Chondrocyte (in vitro differentiated cells): ENCODE measurements at regions not wholly inside any gene's neighbourhood (a gene's known extent, or its start where the extent isn't known, plus 50 kb on each side); places are given as distances from the start of the nearest gene placed in this dataset.
"Not testable (repeated sequence)": the region's sequence is repeated elsewhere in the genome, so short reads cannot be mapped to it uniquely, and the experiment has no call there.

ENCODE experiments used
- DNase-seq: peaks from one replicate; pipeline ENCODE4 v3.0.0; 2021; ENCODE audit warnings: mixed read lengths, low spot score
- H3K27ac Mint-ChIP-seq: one replicate; pipeline ENCODE4 v1.8.0; 2021; ENCODE audit warnings: mild to moderate bottlenecking, moderate library complexity, mixed read lengths; ENCODE audit not compliant: unreplicated experiment
- H3K27me3 Mint-ChIP-seq: 2 replicates; pipeline ENCODE4 v1.8.0; 2021; ENCODE audit warnings: low read depth, mixed read lengths
- H3K36me3 Mint-ChIP-seq: 2 replicates; pipeline ENCODE4 v1.8.0; 2021; ENCODE audit warnings: low read depth, mixed read lengths
- H3K4me1 Mint-ChIP-seq: 2 replicates; pipeline ENCODE4 v1.8.0; 2021; ENCODE audit warnings: low read depth, mild to moderate bottlenecking, mixed read lengths
- H3K4me3 Mint-ChIP-seq: one replicate; pipeline ENCODE4 v1.8.0; 2021; ENCODE audit warnings: mild to moderate bottlenecking, moderate library complexity, mixed read lengths; ENCODE audit not compliant: unreplicated experiment
- H3K9me3 Mint-ChIP-seq: 2 replicates; pipeline ENCODE4 v1.8.0; 2021; ENCODE audit warnings: low read depth, mixed read lengths
- TF ChIP-seq, protein P1 (sequence below): fragments of 200-600 bp; sonication (generic); IDR thresholded peaks from 2 replicates; pipeline ENCODE4 v1.5.0; 2021; ENCODE audit warnings: antibody characterized with exemption, mild to moderate bottlenecking, moderate library complexity

DNA sequence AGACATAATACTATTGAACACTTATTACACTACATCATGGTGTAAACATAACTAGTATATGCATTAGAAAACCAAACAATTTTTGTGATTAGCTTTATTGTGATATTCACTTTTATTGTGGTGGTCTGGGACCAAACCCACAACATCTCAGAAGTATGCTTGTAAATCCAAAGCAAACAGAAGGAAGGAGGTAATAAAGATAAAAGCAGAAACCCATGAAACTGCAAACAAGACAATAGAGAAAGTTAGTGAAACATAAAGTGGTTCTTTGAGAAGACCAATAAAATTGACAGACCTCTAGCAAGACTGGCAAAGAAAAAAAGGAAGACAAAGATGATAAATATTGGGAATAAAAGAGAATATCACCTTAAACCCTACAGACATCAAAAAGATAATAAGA lies 268.3 kb downstream of the RPAP3 start:
- Mint-ChIP-seq H3K27me3 (peaks cover 8% of the 10 kb centered on the region), H3K36me3 (peaks cover 3% of the 10 kb centered on the region), H3K4me1 (no peaks in the 10 kb centered on the region), H3K4me3 (no peak overlapping the region), H3K27ac (no peak overlapping the region), H3K9me3 (peaks cover 48% of the 10 kb centered on the region)
- TF ChIP-seq, protein P1, sequence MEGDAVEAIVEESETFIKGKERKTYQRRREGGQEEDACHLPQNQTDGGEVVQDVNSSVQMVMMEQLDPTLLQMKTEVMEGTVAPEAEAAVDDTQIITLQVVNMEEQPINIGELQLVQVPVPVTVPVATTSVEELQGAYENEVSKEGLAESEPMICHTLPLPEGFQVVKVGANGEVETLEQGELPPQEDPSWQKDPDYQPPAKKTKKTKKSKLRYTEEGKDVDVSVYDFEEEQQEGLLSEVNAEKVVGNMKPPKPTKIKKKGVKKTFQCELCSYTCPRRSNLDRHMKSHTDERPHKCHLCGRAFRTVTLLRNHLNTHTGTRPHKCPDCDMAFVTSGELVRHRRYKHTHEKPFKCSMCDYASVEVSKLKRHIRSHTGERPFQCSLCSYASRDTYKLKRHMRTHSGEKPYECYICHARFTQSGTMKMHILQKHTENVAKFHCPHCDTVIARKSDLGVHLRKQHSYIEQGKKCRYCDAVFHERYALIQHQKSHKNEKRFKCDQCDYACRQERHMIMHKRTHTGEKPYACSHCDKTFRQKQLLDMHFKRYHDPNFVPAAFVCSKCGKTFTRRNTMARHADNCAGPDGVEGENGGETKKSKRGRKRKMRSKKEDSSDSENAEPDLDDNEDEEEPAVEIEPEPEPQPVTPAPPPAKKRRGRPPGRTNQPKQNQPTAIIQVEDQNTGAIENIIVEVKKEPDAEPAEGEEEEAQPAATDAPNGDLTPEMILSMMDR: no peak
- DNase-seq: no peak

DNA sequence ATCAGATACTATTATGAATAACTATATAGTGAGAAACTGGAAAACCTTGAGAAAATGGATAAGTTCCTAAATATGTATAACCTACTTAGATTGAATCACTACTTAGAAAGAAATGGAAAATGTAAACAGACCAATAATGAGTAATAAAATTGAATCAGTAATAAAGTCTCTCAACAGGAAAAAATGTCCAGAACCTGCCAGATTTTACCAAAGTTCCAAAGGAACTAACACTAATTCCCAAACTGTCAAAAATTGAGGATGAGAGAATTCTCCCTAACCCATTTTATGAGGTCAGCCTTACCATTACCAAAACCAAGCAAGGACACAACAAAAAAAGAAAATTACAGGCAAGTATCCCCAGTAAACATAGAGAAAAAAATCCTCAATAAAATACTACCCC lies 272.0 kb downstream of the RPAP3 start:
- H3K27me3 Mint-ChIP-seq: peaks cover 8% of the 10 kb centered on the region
- TF ChIP-seq, protein P1: no peak
- H3K9me3 Mint-ChIP-seq: peaks cover 33% of the 10 kb centered on the region
- H3K27ac Mint-ChIP-seq: no peak overlapping the region
- peaks cover 3% of the 10 kb centered on the region for H3K36me3 Mint-ChIP-seq
- no peak for DNase-seq
- no peaks in the 10 kb centered on the region for H3K4me1 Mint-ChIP-seq
- no peak overlapping the region for H3K4me3 Mint-ChIP-seq

DNA sequence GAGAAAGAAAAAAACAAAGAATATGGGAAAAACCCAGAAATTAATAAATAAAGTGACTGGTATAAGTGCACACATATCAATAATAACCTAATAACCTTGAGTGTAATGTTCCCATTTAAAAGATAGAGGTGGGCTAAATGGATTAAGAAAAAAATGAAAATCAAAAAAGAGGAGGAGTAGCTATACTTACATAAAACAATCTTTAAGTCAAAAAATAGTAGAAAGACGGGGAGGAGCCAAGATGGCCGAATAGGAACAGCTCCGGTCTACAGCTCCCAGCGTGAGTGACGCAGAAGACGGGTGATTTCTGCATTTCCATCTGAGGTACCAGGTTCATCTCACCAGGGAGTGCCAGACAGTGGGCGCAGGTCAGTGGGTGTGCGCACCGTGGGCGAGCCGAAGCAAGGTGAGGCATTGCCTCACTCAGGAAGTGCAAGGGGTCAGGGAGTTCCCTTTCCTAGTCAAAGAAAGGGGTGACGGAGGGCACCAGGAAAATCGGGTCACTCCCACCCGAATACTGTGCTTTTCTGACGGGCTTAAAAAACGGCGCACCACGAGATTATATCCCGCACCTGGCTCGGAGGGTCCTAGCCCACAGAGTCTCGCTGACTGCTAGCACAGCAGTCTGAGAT lies 279.0 kb downstream of the RPAP3 start:
- not testable (repeated sequence) for H3K4me3 Mint-ChIP-seq, H3K36me3 Mint-ChIP-seq, H3K4me1 Mint-ChIP-seq, H3K27ac Mint-ChIP-seq, DNase-seq, H3K9me3 Mint-ChIP-seq, H3K27me3 Mint-ChIP-seq

DNA sequence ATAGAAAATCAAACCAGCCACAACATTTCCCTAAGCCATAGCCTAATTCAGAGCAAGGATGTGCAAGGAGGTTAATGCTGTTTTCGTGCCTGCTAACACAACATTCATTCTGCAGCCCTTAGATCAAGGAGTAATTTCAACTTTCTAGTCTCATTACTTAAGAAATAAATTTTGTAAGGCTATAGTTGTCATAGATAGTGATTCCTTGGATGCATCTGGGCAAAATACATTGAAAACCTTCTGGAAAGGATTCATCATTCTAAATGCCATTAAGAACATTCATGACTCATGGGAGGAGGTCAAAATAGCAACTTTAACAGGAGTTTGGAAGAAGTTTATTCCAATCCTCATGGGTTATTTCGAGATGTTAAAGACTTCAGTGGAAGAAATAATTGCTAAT lies 283.2 kb downstream of the RPAP3 start:
- TF ChIP-seq, protein P1: no peak
- no peak overlapping the region for H3K27ac Mint-ChIP-seq
- no peak for DNase-seq
- H3K4me1 Mint-ChIP-seq: peaks cover 3% of the 10 kb centered on the region
- no peaks in the 10 kb centered on the region for H3K36me3 Mint-ChIP-seq
- H3K9me3 Mint-ChIP-seq: no peaks in the 10 kb centered on the region
- H3K27me3 Mint-ChIP-seq: no peaks in the 10 kb centered on the region
- no peak overlapping the region for H3K4me3 Mint-ChIP-seq

DNA sequence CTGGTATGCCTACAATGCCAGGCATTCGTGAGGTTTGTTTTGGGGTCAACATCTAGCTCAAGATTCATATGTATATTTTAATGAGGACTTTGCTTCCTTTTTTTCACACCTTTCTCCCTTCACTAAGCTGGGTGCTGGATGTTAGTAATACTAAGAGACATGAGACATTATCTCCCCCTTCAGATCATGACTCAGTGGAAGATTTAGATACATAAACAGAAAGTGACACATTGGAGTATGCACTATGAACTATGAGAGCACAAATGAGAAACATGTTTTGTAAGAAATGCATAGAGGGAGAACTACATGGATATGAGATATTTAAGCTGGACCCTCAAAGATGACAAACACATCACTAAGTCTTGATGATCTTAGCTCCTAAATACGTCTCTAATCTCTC lies 286.3 kb downstream of the RPAP3 start:
- TF ChIP-seq, protein P1: no peak
- no peaks in the 10 kb centered on the region for H3K27me3 Mint-ChIP-seq
- DNase-seq: no peak
- H3K36me3 Mint-ChIP-seq: no peaks in the 10 kb centered on the region
- H3K27ac Mint-ChIP-seq: no peak overlapping the region
- no peaks in the 10 kb centered on the region for H3K9me3 Mint-ChIP-seq
- H3K4me1 Mint-ChIP-seq: peaks cover 4% of the 10 kb centered on the region
- no peak overlapping the region for H3K4me3 Mint-ChIP-seq

DNA sequence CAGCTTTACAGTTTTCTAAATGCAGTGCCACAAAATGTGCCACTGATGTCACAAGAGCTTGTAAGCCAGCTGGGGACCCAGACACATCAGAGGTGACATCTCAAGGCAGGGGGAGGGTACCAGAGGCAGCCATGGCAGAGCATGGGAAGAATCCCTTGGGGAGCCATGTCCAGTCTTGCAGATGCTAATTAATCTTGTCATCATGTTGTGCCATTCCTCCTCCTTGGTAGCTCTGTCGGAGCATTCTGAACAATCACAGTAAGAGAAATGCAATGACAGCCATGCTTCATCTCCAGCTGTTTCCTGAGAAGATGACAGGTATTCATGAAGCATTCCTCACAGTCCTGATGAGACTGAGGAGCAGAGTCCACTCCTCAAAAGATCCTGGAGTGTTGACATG lies 287.9 kb downstream of the RPAP3 start:
- H3K9me3 Mint-ChIP-seq: no peaks in the 10 kb centered on the region
- H3K36me3 Mint-ChIP-seq: no peaks in the 10 kb centered on the region
- no peaks in the 10 kb centered on the region for H3K27me3 Mint-ChIP-seq
- DNase-seq: no peak
- H3K4me3 Mint-ChIP-seq: no peak overlapping the region
- H3K27ac Mint-ChIP-seq: no peak overlapping the region
- H3K4me1 Mint-ChIP-seq: peaks cover 10% of the 10 kb centered on the region
- TF ChIP-seq, protein P1: no peak
